Middle frontal gyrus (tissue), 1 donor: ENCODE measurements at regions not wholly inside any gene's neighbourhood (a gene's known extent, or its start where the extent isn't known, plus 50 kb on each side); places are given as distances from the start of the nearest gene placed in this dataset.
"Not testable (repeated sequence)": the region's sequence is repeated elsewhere in the genome, so short reads cannot be mapped to it uniquely, and the experiment has no call there.

Experiments
- DNase-seq: peaks from one replicate; pipeline ENCODE4 v3.0.0-alpha.2; 2015; ENCODE audit warnings: low spot score; ENCODE audit errors: extremely low spot score

DNA sequence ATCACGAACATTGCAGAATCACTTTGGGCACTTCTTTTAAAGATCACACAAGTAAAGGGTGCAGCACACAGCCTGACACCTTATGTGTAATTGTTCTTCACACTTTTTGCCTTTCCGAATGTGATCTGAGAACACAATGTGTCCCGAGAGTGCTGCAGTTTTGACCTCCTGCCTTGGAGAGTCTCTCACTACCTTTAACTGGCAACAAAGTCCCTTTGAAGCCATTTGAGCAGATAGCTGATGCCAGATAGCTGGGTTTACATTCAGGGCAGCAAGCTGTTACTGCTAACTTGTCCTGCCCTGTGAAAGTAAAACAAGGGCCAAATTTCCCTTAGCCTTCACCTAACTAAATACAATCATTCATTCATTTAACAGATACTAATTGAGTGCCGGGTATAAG is 411.0 kb upstream of the DYNLRB2 start:
- no peak for DNase-seq

DNA sequence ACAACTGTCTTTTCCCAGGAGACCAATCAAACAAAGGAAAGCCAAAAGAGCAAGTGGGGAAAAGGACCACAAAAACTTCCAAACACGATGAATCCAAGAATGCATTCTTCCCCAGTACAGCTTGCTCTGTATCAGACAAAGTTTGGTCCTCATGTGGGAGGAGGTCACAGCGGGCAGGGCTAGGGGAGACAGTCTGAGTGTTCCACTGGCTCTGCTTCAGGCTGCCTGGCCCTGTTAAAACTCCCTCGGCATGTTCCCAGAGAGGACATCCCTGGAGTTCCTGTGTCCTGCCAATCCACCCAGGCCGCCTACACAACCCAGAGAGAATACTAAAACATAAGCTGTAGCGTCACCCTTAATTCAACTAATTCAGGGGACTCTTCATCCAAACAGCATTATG is 415.1 kb upstream of the DYNLRB2 start:
- DNase-seq: no peak

DNA sequence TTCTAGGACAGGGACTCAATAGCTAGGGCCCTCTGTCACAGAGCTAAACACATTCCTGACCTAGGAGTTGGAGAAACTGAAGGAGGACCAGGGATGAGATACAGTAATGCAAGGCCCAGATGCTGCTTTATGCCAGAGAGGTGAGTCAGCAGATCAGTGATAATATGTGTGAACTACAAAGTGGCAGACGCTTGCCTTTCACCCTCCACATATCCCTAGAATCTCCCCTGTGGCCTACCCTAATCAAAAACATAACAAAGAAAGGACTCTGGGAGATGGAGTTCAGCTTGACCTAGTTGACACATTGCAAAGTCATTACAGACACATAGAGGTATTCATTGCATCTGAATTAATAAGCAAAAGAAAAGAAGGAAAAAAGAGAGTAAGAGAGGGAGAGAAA is 417.6 kb upstream of the DYNLRB2 start:
- DNase-seq: no peak

DNA sequence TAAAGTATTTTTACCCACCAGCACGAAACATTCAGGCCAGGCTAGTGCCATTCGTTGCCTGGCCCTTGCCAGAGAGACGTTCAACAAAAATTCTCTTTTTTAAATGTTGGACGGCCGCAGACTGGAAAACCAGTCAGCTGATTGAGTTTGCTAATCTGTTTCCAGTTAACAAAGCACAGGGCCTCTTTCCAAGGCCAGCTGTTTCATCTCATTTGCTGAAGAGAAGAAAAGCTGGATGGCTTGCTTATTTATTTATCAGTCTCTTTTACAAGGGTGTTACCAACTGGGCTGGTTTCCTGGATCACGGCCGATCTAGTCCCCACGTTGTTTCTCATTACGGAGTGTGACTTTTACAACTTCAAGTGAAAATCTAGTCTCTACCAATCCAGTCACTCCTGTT is 418.7 kb upstream of the DYNLRB2 start:
- no peak for DNase-seq

DNA sequence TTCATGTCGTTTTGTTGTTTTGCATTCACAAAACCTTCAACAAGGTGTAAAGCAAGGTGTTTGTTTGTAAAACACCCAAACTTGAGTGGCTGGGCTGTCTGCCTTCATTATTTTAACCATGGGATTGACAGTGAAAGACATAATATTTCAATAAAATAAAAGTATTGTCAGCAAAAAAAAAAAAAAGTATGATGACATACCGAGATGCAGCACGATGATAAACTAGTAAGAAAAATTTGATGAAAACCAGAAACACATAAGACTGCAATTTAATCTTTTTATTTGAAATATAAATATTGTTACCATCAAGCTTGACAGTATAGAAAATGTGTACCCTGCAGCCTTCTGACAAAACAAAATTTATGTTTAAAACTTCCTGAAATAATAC is 419.3 kb upstream of the DYNLRB2 start:
- DNase-seq: no peak

DNA sequence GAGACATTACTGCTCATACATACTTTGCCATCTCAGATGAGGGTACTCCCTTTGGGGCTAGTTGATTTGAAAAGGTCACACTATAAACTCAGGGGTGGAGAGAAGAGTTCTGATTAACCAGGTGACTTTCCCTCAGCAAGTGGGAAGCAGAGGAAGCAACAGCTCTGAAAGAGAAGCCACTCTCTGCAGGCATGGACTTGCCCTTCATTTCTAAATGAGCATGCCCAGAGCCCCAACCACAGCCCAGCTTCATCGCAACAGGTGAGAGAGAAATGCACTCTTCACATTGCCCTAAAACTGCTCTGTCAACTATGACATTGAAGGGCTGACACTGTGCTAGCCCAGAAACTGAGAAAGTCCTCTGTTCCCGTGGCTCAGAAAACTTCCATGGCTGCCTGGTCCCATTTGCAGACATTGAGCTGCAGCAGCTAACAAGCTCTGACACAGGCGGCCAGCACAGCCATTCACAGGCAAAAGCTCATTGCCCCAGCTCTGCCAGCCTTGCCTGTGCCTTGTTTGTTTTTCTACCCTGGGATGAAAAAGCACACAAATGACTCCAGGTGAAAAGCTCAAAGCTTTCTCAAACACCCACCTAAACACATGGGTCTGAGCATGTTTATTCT is 419.8 kb upstream of the DYNLRB2 start:
- no peak for DNase-seq

DNA sequence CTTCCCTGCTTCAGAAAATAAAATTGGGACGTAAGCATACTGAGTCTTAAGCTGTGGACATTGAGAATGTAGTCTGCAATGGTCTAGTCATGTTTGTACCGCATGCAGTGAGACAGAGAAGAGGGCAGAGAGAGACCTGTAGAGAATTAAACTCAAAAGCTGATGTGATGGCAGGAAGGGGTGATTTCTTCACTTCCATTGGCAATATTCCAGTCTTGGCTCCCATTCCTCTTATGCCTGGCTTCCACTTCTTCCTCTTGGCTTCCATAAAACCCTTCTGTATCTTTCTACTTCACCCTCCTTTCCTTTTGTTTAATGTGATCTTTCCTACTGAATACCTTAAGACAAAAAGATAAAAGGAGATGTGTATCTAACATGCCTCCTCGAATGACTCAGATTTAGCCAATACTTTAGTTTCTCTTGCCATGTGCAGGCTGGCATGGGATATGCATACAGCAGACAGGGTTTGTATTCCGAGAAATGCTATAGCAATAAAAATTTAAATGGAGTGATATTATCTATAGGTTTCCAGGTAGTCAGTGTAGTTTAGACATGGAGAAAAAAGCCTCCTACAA is 423.1 kb upstream of the DYNLRB2 start:
- no peak for DNase-seq

DNA sequence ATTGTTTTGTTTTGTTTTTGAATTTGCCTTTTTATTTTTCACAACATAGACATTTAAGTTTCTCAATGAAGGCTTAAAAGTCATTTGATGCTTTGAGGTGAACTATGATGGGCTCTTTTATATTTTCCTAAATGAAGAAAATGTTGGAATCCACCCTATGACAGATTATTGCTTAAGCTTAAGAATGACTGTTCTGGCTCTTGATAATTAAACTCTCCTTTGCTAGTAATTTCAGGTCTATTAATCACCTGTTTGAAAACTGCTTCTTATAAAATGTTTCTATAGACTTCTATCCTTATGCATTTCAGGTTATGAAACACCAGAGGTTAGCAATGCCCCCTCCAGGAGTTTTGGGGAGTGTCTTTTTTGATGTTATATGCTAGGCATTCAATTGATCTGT is 424.1 kb upstream of the DYNLRB2 start:
- DNase-seq: no peak

DNA sequence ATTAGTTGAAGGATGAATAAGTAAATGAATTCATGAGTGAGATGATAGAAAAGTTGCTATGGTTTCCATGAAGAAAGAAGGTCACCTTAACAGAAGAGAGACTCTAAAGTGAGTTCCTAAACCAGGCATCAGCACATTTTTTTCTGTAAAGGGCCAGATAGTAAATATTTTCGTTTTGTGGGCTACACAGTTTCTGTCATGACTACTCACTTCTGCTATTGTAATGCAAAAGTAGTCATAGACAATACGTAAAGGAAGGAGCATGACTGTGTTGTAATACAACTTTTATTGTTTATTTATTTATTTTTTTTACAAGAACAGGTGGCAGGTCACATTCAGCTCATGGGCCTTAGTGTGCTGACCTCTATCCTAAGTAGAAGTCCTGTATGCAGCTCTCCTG is 426.1 kb upstream of the DYNLRB2 start:
- no peak for DNase-seq

DNA sequence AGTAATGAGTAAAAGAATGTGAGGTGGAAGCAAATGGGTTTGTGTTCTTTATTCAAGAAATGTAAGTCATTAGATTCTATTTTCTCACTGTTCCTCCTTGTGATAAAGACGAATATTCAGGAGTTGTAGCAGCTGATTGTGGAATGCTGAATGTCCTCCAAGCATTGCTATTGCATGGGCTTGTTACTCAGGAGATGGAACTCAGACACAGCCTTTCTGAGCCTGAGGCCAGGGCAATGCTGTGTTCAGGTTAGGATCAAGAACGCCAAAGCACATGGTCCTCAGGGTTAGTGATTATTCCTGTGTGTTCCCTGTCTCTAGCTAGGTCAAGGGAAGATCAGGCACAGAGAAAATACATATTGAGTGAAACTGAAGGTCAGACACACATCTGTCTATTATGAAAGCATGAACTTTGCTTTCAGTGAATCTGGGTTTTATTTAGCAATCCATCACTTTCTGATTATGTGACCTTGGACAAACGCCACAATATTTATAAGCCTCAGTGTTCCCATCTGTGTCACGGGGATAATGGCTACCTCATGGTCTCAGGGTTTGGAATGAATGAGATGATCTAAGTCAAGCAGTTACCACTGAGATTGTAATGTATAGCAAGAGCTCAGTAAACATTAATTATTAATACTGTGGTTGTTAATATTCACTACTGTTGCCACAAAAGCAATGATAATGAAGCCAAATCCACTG is 426.8 kb upstream of the DYNLRB2 start:
- no peak for DNase-seq

DNA sequence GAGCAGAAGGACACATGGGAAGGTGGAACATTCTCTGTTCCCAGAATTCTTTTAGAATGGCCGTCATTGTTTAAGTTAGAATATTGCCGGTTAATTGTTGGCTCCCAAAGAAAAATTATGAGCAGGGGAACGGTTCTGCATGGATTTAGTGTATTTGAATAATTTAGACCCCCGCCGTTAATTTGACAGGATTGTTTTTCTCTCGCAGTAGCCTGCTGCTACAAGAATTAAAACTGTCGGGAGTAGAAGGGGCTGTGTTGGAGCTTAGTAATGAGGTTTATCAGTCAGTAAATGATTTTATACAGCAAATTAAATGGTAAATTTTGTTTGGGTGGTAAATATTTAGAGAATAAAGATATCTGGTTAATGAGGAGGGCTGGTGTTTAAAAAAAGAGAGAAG is 431.2 kb upstream of the DYNLRB2 start:
- no peak for DNase-seq

DNA sequence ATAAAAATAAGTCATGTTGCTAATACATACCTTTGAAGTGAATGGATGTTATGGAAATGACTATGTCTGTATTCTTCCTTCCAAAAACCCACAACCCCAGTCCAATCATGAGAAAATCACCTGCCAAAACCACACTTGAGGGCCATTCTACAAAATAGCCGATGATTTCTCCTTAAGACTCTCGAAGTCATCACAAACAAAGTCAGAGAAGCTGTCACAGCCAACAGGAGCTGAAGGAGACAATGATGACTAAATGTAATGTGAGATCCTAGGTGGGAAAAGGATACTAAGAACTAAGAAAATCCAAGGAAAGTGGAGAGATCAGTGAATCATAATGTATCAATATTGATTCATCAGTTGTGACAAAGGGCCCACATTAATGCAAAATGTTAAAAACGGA is 432.9 kb upstream of the DYNLRB2 start:
- no peak for DNase-seq

DNA sequence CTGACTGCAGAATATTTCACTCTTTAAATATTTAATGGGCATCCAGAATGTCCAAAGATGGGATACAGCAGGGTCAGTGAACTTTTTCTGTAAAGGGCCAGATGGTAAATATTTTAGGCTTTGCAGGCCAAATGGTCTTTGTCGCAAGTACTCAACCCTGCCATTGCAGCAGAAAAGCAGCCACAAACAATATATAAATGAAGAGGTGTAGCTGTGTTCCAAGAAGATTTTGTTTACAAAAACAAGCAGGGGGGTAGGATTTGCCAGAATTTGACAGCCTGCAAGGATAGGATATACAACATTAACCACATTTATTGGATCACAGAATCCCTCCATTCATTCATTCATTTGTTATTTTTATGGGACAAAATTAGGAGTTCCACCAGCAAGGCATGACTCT is 435.0 kb upstream of the DYNLRB2 start:
- no peak for DNase-seq

DNA sequence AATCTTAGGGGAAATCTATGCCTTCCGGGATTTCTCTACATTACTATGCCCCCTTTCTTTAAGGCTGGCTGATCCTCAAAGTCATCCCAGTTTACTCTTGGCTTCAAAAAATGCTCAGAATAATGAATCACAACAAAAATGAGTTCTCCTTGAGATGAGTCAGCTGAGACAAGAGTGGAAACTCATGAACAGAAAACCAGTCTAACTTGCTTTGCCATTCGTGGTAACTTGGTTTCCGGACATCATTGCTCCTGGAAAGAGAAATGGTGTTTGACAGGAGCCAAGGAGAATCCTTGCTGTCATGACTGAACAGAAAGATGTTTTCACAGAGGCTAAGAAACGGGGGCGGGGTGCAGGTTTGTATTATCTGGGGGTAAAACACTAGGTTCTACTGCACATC is 435.6 kb upstream of the DYNLRB2 start:
- no peak for DNase-seq

DNA sequence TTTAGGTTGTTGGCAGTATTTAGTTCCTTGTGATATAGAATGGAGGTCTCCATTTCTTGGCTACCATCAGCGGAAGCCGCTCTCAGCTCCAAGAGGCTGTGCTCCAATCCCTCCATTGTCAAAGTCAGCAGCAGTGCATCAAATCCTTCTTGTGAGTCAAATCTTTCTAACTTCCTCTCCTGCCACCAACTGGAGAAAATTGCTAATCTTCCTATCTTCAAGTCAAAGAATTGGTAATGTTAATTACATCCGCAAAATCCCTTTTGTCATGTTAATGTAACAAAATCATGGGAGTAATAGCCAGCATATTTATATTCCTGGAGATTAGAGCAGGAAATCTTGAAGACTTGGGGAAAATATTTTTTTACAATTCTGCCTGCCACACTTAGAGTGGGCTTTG is 436.4 kb upstream of the DYNLRB2 start:
- no peak for DNase-seq

DNA sequence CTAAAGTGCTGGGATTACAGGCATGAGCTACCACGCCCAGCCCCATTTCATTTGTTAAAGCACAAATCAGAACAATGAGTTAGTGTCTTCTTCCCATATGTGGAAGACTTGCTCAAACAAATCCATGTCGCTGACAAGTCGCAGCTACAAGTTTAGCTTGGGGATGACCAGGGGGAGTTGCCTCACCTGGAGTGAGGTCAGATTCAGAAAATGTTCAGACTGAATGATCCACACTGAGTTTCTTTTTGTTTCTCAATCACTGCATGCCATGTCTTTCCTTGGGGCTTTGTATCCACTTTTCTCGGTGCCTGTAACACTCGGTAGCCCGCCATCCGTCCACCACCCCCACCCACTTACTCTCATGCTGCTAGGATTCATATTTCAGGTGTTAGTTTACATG is 437.3 kb upstream of the DYNLRB2 start:
- DNase-seq: no peak

DNA sequence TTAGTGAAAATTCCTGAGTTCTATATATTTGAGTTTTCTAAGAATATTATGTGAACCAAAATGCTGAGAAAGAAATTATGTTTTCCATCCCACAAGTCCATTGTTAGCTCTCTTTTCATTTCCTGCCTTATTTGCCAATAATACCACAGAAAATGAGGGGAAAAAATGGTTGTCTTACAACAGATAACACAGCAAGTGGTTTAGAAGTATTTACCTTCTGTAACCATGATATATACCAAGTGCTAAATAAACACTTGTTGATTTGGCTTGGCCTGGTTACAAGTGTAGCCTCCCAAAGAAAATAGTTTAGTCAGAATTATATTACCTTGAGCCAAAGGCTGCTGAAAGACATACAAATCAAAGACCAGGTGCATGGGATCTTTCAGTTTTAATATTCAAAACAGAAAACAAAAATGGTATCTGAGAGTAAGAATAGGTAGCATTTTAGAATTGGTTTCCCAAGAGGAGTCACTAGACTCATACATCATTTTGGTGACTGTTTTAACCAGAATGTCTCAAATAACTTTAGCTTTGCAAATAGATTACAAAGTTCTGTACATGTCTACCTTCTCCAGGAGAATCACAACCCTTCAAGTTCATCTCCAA is 439.8 kb upstream of the DYNLRB2 start:
- DNase-seq: no peak

DNA sequence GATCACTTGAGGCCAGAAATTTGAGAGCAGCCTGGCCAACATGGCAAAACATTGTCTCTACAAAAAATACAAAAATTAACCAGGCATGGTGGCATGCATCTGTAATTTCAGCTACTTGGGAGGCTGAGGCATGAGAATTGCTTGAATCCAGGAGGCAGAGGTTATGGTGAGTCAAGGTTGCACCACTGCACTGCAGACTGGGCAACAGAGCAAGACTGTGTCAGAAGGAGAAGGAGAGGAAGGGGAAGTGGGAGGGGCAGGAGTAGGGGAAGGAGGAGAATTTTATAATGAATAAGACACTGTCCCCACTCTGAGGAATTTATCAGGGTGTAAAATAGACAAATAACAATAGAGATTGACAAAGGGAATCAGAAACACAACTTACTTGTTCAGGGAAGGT is 440.6 kb upstream of the DYNLRB2 start:
- no peak for DNase-seq

DNA sequence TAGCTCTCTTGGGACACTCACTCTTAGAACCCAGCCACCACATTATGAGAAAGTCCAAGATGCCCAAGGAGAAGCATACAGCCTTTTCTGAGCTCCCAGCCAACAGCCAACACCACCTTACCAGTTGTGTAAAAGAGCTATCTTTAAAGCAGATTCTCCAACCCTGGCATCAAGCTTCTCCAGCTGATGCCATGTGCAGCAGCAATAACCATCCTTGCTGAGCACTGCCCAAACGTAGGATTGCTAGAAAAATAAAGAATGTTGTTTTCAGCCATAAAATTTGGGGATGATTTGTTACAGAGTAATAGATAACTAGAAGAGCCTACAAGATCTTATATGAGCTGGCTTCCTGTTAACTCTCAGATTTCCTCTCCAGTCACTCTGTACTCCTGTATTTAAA is 443.7 kb upstream of the DYNLRB2 start:
- DNase-seq: no peak

DNA sequence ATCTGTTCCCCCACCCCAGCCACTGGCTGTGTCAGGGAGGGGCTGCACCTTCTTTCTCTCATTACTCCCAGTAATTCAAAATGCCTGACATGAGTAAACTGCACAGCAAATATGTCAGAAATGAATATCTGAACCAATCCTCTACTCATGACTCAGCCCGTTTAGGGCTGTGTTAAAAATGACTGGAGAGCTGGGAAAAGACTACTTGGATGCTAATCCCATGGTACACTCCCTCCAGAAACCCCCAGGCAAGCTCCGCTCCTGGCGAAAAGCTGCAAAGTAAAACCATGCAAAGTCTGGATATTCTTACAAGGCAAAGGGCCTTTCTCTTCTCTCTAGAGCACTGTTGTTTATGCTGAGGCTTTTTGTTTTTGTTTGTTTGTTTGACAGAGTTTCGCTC is 448.1 kb upstream of the DYNLRB2 start:
- DNase-seq: no peak

DNA sequence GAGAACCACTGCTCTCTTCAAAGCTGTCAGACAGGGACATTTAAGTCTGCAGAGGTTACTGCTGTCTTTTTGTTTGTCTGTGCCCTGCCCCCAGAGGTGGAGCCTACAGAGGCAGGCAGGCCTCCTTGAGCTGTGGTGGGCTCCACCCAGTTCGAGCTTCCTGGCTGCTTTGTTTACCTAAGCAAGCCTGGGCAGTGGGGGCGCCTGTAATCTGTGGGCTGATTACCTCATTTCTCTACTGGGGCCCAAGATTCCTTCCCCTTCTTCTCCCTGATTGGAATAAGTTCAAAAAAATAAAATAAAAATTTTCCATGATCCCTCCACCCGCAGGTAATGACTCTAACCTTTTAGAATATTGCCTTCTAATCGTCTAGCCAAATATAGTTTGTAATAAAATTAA is 449.3 kb upstream of the DYNLRB2 start:
- DNase-seq: not testable (repeated sequence)

DNA sequence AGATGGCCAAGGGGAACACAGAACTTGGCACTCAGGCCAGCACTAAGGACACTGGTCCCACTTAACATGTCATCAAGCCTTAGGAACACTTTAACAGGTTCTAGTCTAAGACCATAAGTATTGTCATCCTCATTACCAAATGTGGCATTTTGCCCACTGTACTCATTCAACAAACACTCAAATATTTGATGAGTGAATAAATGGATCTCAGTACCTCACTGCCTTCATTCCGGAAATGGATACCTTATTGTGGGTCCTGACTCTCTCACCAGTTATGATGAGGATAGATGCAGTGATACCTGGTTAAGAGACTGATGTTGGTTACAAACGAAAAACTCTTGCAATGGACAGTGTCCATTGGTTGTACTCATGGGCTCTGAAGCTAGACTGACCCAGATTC is 455.2 kb upstream of the DYNLRB2 start:
- DNase-seq: no peak

DNA sequence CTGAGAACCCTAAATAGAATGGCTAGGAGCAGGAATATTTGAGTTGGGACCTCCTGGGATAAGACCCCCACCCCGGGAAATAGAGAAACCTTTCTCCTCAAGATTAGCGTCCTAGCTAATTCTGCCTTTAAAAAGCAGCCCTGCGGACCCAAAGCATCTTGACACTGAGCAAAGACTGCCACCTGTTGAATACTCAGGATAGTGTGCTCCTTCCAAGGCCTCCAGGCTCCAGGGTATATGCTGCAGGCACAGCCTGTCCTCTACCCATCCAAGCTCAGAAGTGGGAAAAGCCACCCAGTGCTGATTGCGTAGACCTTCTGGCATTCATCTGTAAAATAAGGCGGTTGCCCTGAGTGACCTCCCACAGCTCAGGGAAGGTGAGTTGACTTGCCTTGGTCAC is 456.2 kb upstream of the DYNLRB2 start:
- DNase-seq: no peak
